NB4 (cell line): ENCODE measurements at regions not wholly inside any gene's neighbourhood (a gene's known extent, or its start where the extent isn't known, plus 50 kb on each side); places are given as distances from the start of the nearest gene placed in this dataset.

ENCODE experiments used
- MYC ChIP-seq: IDR thresholded peaks from 2 replicates; pipeline ENCODE4 v1.6.1; 2011; ENCODE audit warnings: low read depth, low read length
- POLR2A ChIP-seq: IDR thresholded peaks from 2 replicates; pipeline ENCODE4 v1.6.1; 2011; ENCODE audit warnings: mild to moderate bottlenecking; ENCODE audit not compliant: insufficient read length; ENCODE audit errors: extremely low read depth
- TF ChIP-seq, protein P1 (sequence below): IDR thresholded peaks from one replicate; pipeline ENCODE4 v1.5.1; 2012; ENCODE audit warnings: low read depth, low read length
- TF ChIP-seq, protein P2 (sequence below): IDR thresholded peaks from 2 replicates; pipeline ENCODE4 v1.6.1; 2011; ENCODE audit warnings: low read depth, low read length

DNA sequence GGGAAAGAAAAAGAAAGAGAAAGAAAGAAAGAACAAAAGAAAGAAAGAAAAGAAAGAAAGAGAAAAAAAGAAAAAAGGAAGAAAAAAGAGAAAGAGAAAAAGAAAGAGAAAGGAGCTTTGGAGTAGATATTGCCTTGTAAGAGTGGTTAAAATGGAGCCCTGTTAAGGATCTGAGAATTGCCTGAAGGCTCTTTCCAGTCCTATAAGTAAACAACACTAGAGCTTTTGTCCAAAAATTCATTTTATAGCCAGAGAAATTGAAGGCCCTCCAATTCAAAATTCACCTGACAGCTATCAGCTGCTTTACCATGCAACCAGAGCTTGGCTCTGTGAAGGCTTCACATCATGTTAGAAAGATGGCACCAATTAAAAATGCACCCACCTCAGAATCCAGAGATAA lies 102.1 kb upstream of the FRMD4B start:
- TF ChIP-seq, protein P1, sequence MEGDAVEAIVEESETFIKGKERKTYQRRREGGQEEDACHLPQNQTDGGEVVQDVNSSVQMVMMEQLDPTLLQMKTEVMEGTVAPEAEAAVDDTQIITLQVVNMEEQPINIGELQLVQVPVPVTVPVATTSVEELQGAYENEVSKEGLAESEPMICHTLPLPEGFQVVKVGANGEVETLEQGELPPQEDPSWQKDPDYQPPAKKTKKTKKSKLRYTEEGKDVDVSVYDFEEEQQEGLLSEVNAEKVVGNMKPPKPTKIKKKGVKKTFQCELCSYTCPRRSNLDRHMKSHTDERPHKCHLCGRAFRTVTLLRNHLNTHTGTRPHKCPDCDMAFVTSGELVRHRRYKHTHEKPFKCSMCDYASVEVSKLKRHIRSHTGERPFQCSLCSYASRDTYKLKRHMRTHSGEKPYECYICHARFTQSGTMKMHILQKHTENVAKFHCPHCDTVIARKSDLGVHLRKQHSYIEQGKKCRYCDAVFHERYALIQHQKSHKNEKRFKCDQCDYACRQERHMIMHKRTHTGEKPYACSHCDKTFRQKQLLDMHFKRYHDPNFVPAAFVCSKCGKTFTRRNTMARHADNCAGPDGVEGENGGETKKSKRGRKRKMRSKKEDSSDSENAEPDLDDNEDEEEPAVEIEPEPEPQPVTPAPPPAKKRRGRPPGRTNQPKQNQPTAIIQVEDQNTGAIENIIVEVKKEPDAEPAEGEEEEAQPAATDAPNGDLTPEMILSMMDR, result no peak
- TF ChIP-seq, protein P2, sequence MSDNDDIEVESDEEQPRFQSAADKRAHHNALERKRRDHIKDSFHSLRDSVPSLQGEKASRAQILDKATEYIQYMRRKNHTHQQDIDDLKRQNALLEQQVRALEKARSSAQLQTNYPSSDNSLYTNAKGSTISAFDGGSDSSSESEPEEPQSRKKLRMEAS, result no peak
- TF ChIP-seq MYC (no peak), POLR2A (no peak)
